ENCODE measurements at regions not wholly inside any gene's neighbourhood (a gene's known extent, or its start where the extent isn't known, plus 50 kb on each side); places are given as distances from the start of the nearest gene placed in this dataset.

- no peak overlapping the region for H3K9ac ChIP-seq (ENCODE audit: low read length)
- H3K4me2 ChIP-seq (ENCODE audit: low read depth, low read length) = no peak overlapping the region
- no peak overlapping the region for H3K27ac ChIP-seq (ENCODE audit: low read length)
- H3K4me3 ChIP-seq (ENCODE audit: low read length) = no peak overlapping the region
- H3K4me1 ChIP-seq (ENCODE audit: low read length) = no peaks in the 10 kb centered on the region
- no peaks in the 10 kb centered on the region for H3K36me3 ChIP-seq (replicated peaks; ENCODE audit: insufficient read depth, low read length)
- H3K27me3 ChIP-seq (replicated peaks; ENCODE audit: insufficient read depth, low read length) = no peaks in the 10 kb centered on the region
- no peaks in the 10 kb centered on the region for H3K9me3 ChIP-seq (replicated peaks; ENCODE audit: insufficient read depth, low read length)
- no peak overlapping the region for H2AFZ ChIP-seq (ENCODE audit: low read length)
- no peaks in the 10 kb centered on the region for H3K9me2 ChIP-seq (replicated peaks; ENCODE audit: insufficient read depth, low read length)
- DNase-seq = no peak
- H3K79me2 ChIP-seq (ENCODE audit: low read length) = no peaks in the 10 kb centered on the region
- no peak for TF ChIP-seq EZH2 (optimal IDR thresholded peaks at IDR 0.05; ENCODE audit: low read depth, low read length)
- TF ChIP-seq, protein P1, sequence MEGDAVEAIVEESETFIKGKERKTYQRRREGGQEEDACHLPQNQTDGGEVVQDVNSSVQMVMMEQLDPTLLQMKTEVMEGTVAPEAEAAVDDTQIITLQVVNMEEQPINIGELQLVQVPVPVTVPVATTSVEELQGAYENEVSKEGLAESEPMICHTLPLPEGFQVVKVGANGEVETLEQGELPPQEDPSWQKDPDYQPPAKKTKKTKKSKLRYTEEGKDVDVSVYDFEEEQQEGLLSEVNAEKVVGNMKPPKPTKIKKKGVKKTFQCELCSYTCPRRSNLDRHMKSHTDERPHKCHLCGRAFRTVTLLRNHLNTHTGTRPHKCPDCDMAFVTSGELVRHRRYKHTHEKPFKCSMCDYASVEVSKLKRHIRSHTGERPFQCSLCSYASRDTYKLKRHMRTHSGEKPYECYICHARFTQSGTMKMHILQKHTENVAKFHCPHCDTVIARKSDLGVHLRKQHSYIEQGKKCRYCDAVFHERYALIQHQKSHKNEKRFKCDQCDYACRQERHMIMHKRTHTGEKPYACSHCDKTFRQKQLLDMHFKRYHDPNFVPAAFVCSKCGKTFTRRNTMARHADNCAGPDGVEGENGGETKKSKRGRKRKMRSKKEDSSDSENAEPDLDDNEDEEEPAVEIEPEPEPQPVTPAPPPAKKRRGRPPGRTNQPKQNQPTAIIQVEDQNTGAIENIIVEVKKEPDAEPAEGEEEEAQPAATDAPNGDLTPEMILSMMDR (IDR thresholded peaks at IDR 0.05; ENCODE audit: low read length) = no peak
- no peaks in the 10 kb centered on the region for H4K20me1 ChIP-seq (ENCODE audit: insufficient read depth, low read length)
- no peaks in the 10 kb centered on the region for H3F3A ChIP-seq (ENCODE audit: insufficient read depth, low read length)
Observed at GRCh38 chr13:87314822-87315221, 356.3 kb upstream of the SLITRK5 start.

DNA sequence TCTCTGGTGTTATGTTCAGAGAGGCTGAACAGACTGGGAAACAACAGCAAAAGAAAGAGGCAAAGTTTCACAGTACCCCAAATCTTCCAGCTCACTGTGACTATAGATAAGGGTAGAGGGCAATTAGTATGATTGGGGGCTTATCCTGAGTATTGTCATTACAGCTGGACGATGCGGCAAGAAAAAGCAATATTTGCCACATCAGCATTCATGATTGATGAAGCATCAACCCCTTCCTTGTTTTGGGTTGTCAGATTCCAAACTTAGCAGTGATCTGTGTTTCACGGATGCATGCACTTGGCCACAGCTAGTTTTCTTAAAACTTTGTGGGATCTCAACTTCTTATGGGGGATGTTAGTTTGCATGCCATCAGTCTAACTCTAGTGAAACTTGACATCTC lies 348.8 kb upstream of the SLITRK5 start:
- H3K9me3 ChIP-seq (replicated peaks; ENCODE audit: insufficient read depth, low read length) = no peaks in the 10 kb centered on the region
- no peaks in the 10 kb centered on the region for H3K36me3 ChIP-seq (replicated peaks; ENCODE audit: insufficient read depth, low read length)
- no peak overlapping the region for H3K4me3 ChIP-seq (ENCODE audit: low read length)
- H3K4me2 ChIP-seq (ENCODE audit: low read depth, low read length) = no peak overlapping the region
- no peaks in the 10 kb centered on the region for H3K27me3 ChIP-seq (replicated peaks; ENCODE audit: insufficient read depth, low read length)
- H2AFZ ChIP-seq (ENCODE audit: low read length) = no peak overlapping the region
- H3K27ac ChIP-seq (ENCODE audit: low read length) = no peak overlapping the region
- H3K9me2 ChIP-seq (replicated peaks; ENCODE audit: insufficient read depth, low read length) = no peaks in the 10 kb centered on the region
- DNase-seq = no peak
- no peak for TF ChIP-seq EZH2 (optimal IDR thresholded peaks at IDR 0.05; ENCODE audit: low read depth, low read length)
- no peak for TF ChIP-seq EZH2phosphoT487 (IDR thresholded peaks at IDR 0.05; ENCODE audit: low read length)
- TF ChIP-seq, protein P1 (IDR thresholded peaks at IDR 0.05; ENCODE audit: low read length) = no peak
- H3K4me1 ChIP-seq (ENCODE audit: low read length) = no peaks in the 10 kb centered on the region
- H4K20me1 ChIP-seq (ENCODE audit: insufficient read depth, low read length) = no peaks in the 10 kb centered on the region
- no peak overlapping the region for H3K9ac ChIP-seq (ENCODE audit: low read length)
- H3K79me2 ChIP-seq (ENCODE audit: low read length) = no peaks in the 10 kb centered on the region
- no peaks in the 10 kb centered on the region for H3F3A ChIP-seq (ENCODE audit: insufficient read depth, low read length)

DNA sequence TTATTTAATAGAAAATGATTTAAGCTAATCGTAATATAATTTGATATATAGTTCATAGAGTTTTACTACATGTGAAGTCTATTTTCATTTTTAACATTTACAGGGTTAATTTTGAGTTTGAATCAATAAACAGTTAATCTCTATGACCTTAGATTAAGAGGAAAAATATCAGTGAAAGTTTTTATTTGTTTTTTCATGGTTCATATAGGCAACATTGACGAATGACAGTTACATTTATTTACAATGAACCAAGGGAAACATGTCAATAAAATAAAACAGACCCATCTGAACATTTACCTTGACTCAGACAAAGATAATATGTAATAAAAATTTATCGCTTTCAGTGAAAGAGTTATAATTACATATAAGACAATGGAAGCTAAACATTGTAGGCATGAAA lies 346.6 kb upstream of the SLITRK5 start:
- H4K20me1 ChIP-seq (ENCODE audit: insufficient read depth, low read length) = no peaks in the 10 kb centered on the region
- DNase-seq = no peak
- H3K4me2 ChIP-seq (ENCODE audit: low read depth, low read length) = no peak overlapping the region
- no peak for TF ChIP-seq EZH2phosphoT487 (IDR thresholded peaks at IDR 0.05; ENCODE audit: low read length)
- TF ChIP-seq EZH2 (optimal IDR thresholded peaks at IDR 0.05; ENCODE audit: low read depth, low read length) = no peak
- TF ChIP-seq, protein P1 (IDR thresholded peaks at IDR 0.05; ENCODE audit: low read length) = no peak
- no peaks in the 10 kb centered on the region for H3K9me3 ChIP-seq (replicated peaks; ENCODE audit: insufficient read depth, low read length)
- no peaks in the 10 kb centered on the region for H3K79me2 ChIP-seq (ENCODE audit: low read length)
- no peaks in the 10 kb centered on the region for H3K36me3 ChIP-seq (replicated peaks; ENCODE audit: insufficient read depth, low read length)
- H3K9ac ChIP-seq (ENCODE audit: low read length) = no peak overlapping the region
- H3K27me3 ChIP-seq (replicated peaks; ENCODE audit: insufficient read depth, low read length) = no peaks in the 10 kb centered on the region
- H3K4me1 ChIP-seq (ENCODE audit: low read length) = no peaks in the 10 kb centered on the region
- H2AFZ ChIP-seq (ENCODE audit: low read length) = no peak overlapping the region
- H3K27ac ChIP-seq (ENCODE audit: low read length) = no peak overlapping the region
- H3K9me2 ChIP-seq (replicated peaks; ENCODE audit: insufficient read depth, low read length) = no peaks in the 10 kb centered on the region
- no peak overlapping the region for H3K4me3 ChIP-seq (ENCODE audit: low read length)
- H3F3A ChIP-seq (ENCODE audit: insufficient read depth, low read length) = no peaks in the 10 kb centered on the region

Data from MM.1S (cell line).